Tongue (tissue), 1 donor: ENCODE measurements at regions not wholly inside any gene's neighbourhood (a gene's known extent, or its start where the extent isn't known, plus 50 kb on each side); places are given as distances from the start of the nearest gene placed in this dataset.
A peak's percentile ranks its signal among the peaks of the same experiment; 100 is the strongest.
"Not testable (repeated sequence)": the region's sequence is repeated elsewhere in the genome, so short reads cannot be mapped to it uniquely, and the experiment has no call there.

ENCODE experiments used
- DNase-seq: peaks from one replicate; pipeline ENCODE4 v3.0.0-alpha.2; 2015

- DNase-seq, result no peak
Observed at GRCh38 chr12:25684070-25684469, 131.0 kb upstream of the LMNTD1 start.

- no peak for DNase-seq
Observed at GRCh38 chr12:25686351-25686750, 133.3 kb upstream of the LMNTD1 start.

GRCh38 chr12:25687226-25687625 is 134.1 kb upstream of the LMNTD1 start:
- DNase-seq, result no peak

GRCh38 chr12:25688851-25689250 is 135.8 kb upstream of the LMNTD1 start:
- DNase-seq, result not testable (repeated sequence)

- DNase-seq, result peak; percentile 55
Observed at GRCh38 chr12:25689996-25690501, 137.0 kb upstream of the LMNTD1 start.

GRCh38 chr12:25690996-25691864 is 138.1 kb upstream of the LMNTD1 start:
- no peak for DNase-seq

- DNase-seq, result no peak
Observed at GRCh38 chr12:25691865-25692114, 138.7 kb upstream of the LMNTD1 start.

GRCh38 chr12:25692115-25693035 is 139.3 kb upstream of the LMNTD1 start:
- peak; percentile 35 for DNase-seq

GRCh38 chr12:25694072-25694471 is 141.0 kb upstream of the LMNTD1 start:
- DNase-seq, result peak; percentile 26

GRCh38 chr12:25695574-25695973 is 142.5 kb upstream of the LMNTD1 start:
- peak; percentile 51 for DNase-seq

- DNase-seq, result no peak
Observed at GRCh38 chr12:25698772-25699171, 145.7 kb upstream of the LMNTD1 start.

GRCh38 chr12:25699454-25699853 is 146.4 kb upstream of the LMNTD1 start:
- DNase-seq, result no peak

GRCh38 chr12:25701290-25701689 is 148.2 kb upstream of the LMNTD1 start:
- no peak for DNase-seq

- no peak for DNase-seq
Observed at GRCh38 chr12:25702553-25702952, 149.5 kb upstream of the LMNTD1 start.

- DNase-seq, result no peak
Observed at GRCh38 chr12:25705261-25705660, 152.2 kb upstream of the LMNTD1 start.

- not testable (repeated sequence) for DNase-seq
Observed at GRCh38 chr12:25706646-25707045, 153.6 kb upstream of the LMNTD1 start.

GRCh38 chr12:25707056-25707455 is 154.0 kb upstream of the LMNTD1 start:
- no peak for DNase-seq

- DNase-seq, result no peak
Observed at GRCh38 chr12:25708661-25709060, 155.6 kb upstream of the LMNTD1 start.

GRCh38 chr12:25710128-25710527 is 157.0 kb upstream of the LMNTD1 start:
- peak; percentile 73 for DNase-seq

GRCh38 chr12:25710938-25711605 is 158.0 kb upstream of the LMNTD1 start:
- DNase-seq, result not testable (repeated sequence)

GRCh38 chr12:25712169-25712568 is 159.1 kb upstream of the LMNTD1 start:
- no peak for DNase-seq

- DNase-seq, result no peak
Observed at GRCh38 chr12:25713264-25713663, 160.2 kb upstream of the LMNTD1 start.
